SK-N-MC (cell line): ENCODE measurements at regions not wholly inside any gene's neighbourhood (a gene's known extent, or its start where the extent isn't known, plus 50 kb on each side); places are given as distances from the start of the nearest gene placed in this dataset.

Source experiments
- EZH2 ChIP-seq: fragments of 200-600 bp; sonication (generic); IDR thresholded peaks from one replicate; pipeline ENCODE4 v1.6.1; 2017; ENCODE audit warnings: antibody characterized with exemption
- POLR2AphosphoS5 ChIP-seq: IDR thresholded peaks from 2 replicates; pipeline ENCODE4 v1.6.1; 2012; ENCODE audit warnings: mild to moderate bottlenecking, low read depth, low read length, borderline replicate concordance

- TF ChIP-seq POLR2AphosphoS5, result no peak
- no peak for TF ChIP-seq EZH2
Observed at GRCh38 chr4:171588051-171588545, 225.1 kb upstream of the GALNTL6 start.
